GM23338 (cell line): ENCODE measurements at regions not wholly inside any gene's neighbourhood (a gene's known extent, or its start where the extent isn't known, plus 50 kb on each side); places are given as distances from the start of the nearest gene placed in this dataset.
"Not testable (repeated sequence)": the region's sequence is repeated elsewhere in the genome, so short reads cannot be mapped to it uniquely, and the experiment has no call there.

Experiments used
- ATAC-seq: fragments of 200-7000 bp; cut with Tn5 transposase; 3 replicates; pipeline ENCODE4 v1.9.1; 2020
- DNase-seq: peaks from one replicate; pipeline ENCODE4 v3.0.0-alpha.2; 2015; ENCODE audit warnings: low spot score
- H2AFZ ChIP-seq: fragments of 200-600 bp; sonication (generic); 2 replicates; pipeline ENCODE4 v1.8.0; 2016; ENCODE audit warnings: antibody characterized with exemption, mild to moderate bottlenecking, moderate library complexity
- H3F3A ChIP-seq: fragments of 200-600 bp; sonication (generic); replicated peaks from 2 replicates; pipeline ENCODE4 v1.8.0; 2017; ENCODE audit warnings: antibody characterized with exemption, mixed run types, low read depth
- H3K27ac ChIP-seq: fragments of 200-600 bp; sonication (generic); 2 replicates; pipeline ENCODE4 v1.6.1; 2016; ENCODE audit warnings: low read depth
- H3K27me3 ChIP-seq: fragments of 200-600 bp; sonication (generic); 2 replicates; pipeline ENCODE4 v1.8.0; 2016; ENCODE audit warnings: mild to moderate bottlenecking, mixed run types, moderate library complexity; ENCODE audit not compliant: insufficient read depth
- H3K36me3 ChIP-seq: fragments of 200-600 bp; sonication (generic); 2 replicates; pipeline ENCODE4 v1.8.0; 2016; ENCODE audit warnings: mild to moderate bottlenecking; ENCODE audit not compliant: insufficient read depth
- H3K4me1 ChIP-seq: fragments of 200-600 bp; sonication (generic); 2 replicates; pipeline ENCODE4 v1.8.0; 2016; ENCODE audit warnings: mild to moderate bottlenecking, moderate library complexity; ENCODE audit not compliant: insufficient read depth
- H3K4me2 ChIP-seq: fragments of 200-600 bp; sonication (generic); 2 replicates; pipeline ENCODE4 v1.7.1; 2017; ENCODE audit warnings: mixed run types
- H3K4me3 ChIP-seq: fragments of 200-600 bp; sonication (generic); 2 replicates; pipeline ENCODE4 v1.6.1; 2016; ENCODE audit warnings: mixed run types
- H3K79me2 ChIP-seq: fragments of 200-600 bp; sonication (generic); replicated peaks from 2 replicates; pipeline ENCODE4 v1.8.0; 2017; ENCODE audit warnings: mild to moderate bottlenecking; ENCODE audit not compliant: insufficient read depth
- H3K9me2 ChIP-seq: fragments of 200-600 bp; sonication (generic); 2 replicates; pipeline ENCODE4 v1.8.0; 2017; ENCODE audit not compliant: insufficient read depth
- H4K20me1 ChIP-seq: fragments of 200-600 bp; sonication (generic); replicated peaks from 2 replicates; pipeline ENCODE4 v1.8.0; 2017; ENCODE audit warnings: mild to moderate bottlenecking; ENCODE audit not compliant: insufficient read depth
- H3K27ac Mint-ChIP-seq: 2 replicates; pipeline ENCODE4 v1.8.0; 2020; ENCODE audit warnings: inconsistent platforms, mild to moderate bottlenecking, moderate library complexity, mixed read lengths
- H3K27me3 Mint-ChIP-seq: 3 replicates; pipeline ENCODE4 v1.8.0; 2022; ENCODE audit warnings: low read depth, mild to moderate bottlenecking, moderate library complexity, mixed read lengths, inconsistent platforms; ENCODE audit not compliant: insufficient read depth, poor library complexity
- H3K36me3 Mint-ChIP-seq: 3 replicates; pipeline ENCODE4 v1.8.0; 2021; ENCODE audit warnings: low read depth, mild to moderate bottlenecking, inconsistent platforms, moderate library complexity, mixed read lengths
- H3K4me1 Mint-ChIP-seq: 3 replicates; pipeline ENCODE4 v1.8.0; 2020; ENCODE audit warnings: mild to moderate bottlenecking, inconsistent platforms, mixed read lengths
- H3K4me3 Mint-ChIP-seq: 3 replicates; pipeline ENCODE4 v1.8.0; 2021; ENCODE audit warnings: moderate library complexity, mild to moderate bottlenecking, inconsistent platforms, mixed read lengths
- H3K9me3 Mint-ChIP-seq: 3 replicates; pipeline ENCODE4 v1.8.0; 2020; ENCODE audit warnings: moderate library complexity, mild to moderate bottlenecking, inconsistent platforms, mixed read lengths
- CREB1 ChIP-seq: fragments of 250-450 bp; sonication (Bioruptor Pico); IDR thresholded peaks from 2 replicates; pipeline ENCODE4 v1.5.0; 2020; ENCODE audit warnings: low read depth, mild to moderate bottlenecking, moderate library complexity
- ZNF331 ChIP-seq: fragments of 250-450 bp; sonication (Bioruptor Pico); IDR thresholded peaks from 2 replicates; pipeline ENCODE4 v1.5.0; 2020; ENCODE audit warnings: low read depth, mild to moderate bottlenecking, moderate library complexity
- TF ChIP-seq, protein P1 (sequence below), 2 experiments: fragments of 200-600 bp in 1 of 2; sonication (generic) in 1 of 2; conservative IDR thresholded peaks; 2 replicates each; pipeline versions ENCODE4 v1.5.1 to v1.6.1; 2016 to 2017; ENCODE audit warnings: antibody characterized with exemption in 2 of 2, low read depth in 2 of 2, mild to moderate bottlenecking in 2 of 2, moderate library complexity in 1 of 2

DNA sequence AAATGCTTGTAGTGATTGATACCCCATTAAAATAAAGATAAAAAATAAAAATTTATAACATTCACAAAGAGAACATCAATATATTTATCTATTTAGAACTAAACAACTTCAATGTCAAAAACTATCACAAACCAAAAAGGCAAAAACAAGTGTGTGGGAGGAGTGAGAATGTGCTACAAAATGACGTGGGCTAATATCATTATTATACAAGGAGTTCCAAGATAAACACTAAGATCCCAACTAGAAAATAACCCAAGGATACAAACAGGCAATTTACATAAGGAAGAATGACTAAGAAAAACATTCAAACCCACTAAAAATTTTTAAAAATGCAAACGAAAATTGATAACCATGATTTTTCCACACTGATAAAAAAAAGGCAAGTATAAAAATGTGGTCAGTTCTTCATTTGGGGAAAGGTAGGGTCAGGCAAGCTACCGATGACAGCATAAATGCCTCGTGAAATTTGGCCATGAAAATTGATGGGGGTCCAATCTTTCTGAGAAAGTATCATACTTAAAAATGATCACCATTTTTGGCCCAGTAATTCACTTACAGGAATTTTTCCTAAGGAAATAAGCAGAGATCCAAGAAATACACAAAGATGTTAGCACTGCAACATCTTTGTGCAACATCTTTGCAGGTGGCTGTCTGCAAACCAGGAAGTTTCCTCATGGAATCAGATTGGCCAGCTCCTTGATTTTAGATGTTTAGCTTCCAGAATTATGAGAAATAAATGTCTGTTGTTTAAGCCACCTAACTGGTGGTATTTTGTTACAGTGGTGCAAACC is 140.2 kb downstream of the TMEM200A start:
- Histone ChIP-seq H3K4me2 (no peak overlapping the region), H3K79me2 (no peaks in the 10 kb centered on the region), H3K9me2 (no peaks in the 10 kb centered on the region), H3K4me1 (no peaks in the 10 kb centered on the region), H3K36me3 (no peaks in the 10 kb centered on the region), H3K27me3 (no peaks in the 10 kb centered on the region), H4K20me1 (no peaks in the 10 kb centered on the region), H3K4me3 (no peak overlapping the region), H3K27ac (no peak overlapping the region), H3F3A (no peaks in the 10 kb centered on the region), H2AFZ (no peak overlapping the region)
- ATAC-seq (no peak), DNase-seq (no peak)
- no peaks in the 10 kb centered on the region for H3K9me3 Mint-ChIP-seq
- no peak for TF ChIP-seq CREB1 (CRISPR knock-in tag)
- H3K36me3 Mint-ChIP-seq, result no peaks in the 10 kb centered on the region
- no peak overlapping the region for H3K4me3 Mint-ChIP-seq
- no peak overlapping the region for H3K27ac Mint-ChIP-seq
- peaks cover 2% of the 10 kb centered on the region for H3K4me1 Mint-ChIP-seq
- H3K27me3 Mint-ChIP-seq, result peaks cover 4% of the 10 kb centered on the region

DNA sequence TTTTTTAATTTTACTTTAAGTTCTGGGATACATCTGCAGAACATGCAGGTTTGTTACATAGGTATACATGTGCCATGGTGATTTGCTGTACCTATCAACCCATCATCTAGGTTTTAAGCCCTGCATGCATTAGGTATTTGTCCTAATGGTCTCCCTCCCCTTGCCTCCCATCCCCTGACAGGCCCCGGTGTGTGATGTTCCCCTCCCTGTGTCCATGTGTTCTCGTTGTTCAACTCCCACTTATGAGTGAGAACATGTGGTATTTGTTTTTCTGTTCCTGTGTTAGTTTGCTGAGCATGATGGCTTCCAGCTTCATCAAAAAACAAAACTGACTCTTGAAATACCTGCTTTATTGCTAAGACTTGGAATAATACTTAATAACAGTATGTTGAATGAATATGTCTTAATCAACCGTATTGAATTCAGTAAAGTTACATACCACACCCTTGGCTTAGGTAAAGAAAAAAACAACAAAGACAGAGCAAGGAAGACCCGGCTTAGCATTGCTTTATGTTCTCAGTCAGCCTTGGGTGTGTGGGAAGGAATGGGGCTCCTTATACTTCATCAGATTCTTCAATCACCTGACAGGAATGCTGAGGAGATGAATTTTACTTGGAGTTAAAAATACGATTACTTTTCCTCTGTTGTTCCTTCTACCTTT is 141.3 kb downstream of the TMEM200A start:
- H3K4me1 Mint-ChIP-seq, H3K27me3 ChIP-seq, H3K4me2 ChIP-seq, H3K4me1 ChIP-seq, H3K36me3 ChIP-seq, H3K27me3 Mint-ChIP-seq, ATAC-seq, H3F3A ChIP-seq, H3K27ac Mint-ChIP-seq, H3K4me3 Mint-ChIP-seq, H3K4me3 ChIP-seq, H4K20me1 ChIP-seq, H3K79me2 ChIP-seq, H3K27ac ChIP-seq, H2AFZ ChIP-seq, DNase-seq, H3K36me3 Mint-ChIP-seq, H3K9me2 ChIP-seq, H3K9me3 Mint-ChIP-seq: not testable (repeated sequence)

DNA sequence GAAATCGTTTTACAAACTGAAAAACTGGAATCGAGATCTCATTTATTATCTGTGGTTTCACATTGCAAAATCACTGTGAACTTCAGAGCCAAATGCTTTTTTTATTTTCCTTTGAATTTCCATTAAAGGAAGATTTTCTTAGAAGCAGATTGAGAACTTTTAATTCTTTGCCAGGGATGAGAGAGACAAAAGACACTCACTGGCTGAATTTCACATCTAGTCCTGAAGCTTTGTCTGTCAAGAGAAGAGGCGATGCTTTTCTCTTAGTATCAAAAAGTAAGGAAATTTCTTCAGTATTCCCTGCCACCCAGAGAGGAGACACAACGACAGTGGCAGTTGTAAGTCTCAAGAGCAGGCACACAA is 141.8 kb downstream of the TMEM200A start:
- Mint-ChIP-seq H3K4me3 (no peak overlapping the region), H3K4me1 (no peaks in the 10 kb centered on the region), H3K27me3 (peaks cover 5% of the 10 kb centered on the region), H3K9me3 (no peaks in the 10 kb centered on the region), H3K36me3 (no peaks in the 10 kb centered on the region), H3K27ac (no peak overlapping the region)
- Histone ChIP-seq H3K4me2 (no peak overlapping the region), H4K20me1 (no peaks in the 10 kb centered on the region), H3K79me2 (no peaks in the 10 kb centered on the region), H3K4me3 (no peak overlapping the region), H2AFZ (no peak overlapping the region), H3F3A (no peaks in the 10 kb centered on the region), H3K36me3 (no peaks in the 10 kb centered on the region), H3K9me2 (no peaks in the 10 kb centered on the region), H3K4me1 (no peaks in the 10 kb centered on the region), H3K27me3 (no peaks in the 10 kb centered on the region), H3K27ac (no peak overlapping the region)
- no peak for TF ChIP-seq ZNF331
- TF ChIP-seq, protein P1, sequence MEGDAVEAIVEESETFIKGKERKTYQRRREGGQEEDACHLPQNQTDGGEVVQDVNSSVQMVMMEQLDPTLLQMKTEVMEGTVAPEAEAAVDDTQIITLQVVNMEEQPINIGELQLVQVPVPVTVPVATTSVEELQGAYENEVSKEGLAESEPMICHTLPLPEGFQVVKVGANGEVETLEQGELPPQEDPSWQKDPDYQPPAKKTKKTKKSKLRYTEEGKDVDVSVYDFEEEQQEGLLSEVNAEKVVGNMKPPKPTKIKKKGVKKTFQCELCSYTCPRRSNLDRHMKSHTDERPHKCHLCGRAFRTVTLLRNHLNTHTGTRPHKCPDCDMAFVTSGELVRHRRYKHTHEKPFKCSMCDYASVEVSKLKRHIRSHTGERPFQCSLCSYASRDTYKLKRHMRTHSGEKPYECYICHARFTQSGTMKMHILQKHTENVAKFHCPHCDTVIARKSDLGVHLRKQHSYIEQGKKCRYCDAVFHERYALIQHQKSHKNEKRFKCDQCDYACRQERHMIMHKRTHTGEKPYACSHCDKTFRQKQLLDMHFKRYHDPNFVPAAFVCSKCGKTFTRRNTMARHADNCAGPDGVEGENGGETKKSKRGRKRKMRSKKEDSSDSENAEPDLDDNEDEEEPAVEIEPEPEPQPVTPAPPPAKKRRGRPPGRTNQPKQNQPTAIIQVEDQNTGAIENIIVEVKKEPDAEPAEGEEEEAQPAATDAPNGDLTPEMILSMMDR (conservative IDR thresholded peaks at IDR 0.05; ENCODE audit: low read depth in 2 of 2), result no peak
- ATAC-seq, result no peak
- DNase-seq, result no peak
